ENCODE measurements at regions not wholly inside any gene's neighbourhood (a gene's known extent, or its start where the extent isn't known, plus 50 kb on each side); places are given as distances from the start of the nearest gene placed in this dataset.

- no peak for DNase-seq (ENCODE audit: low read depth, low spot score)
Observed at GRCh38 chr5:123882319-123882964, 370.5 kb downstream of the CSNK1G3 start.

GRCh38 chr5:123881759-123882244 is 369.8 kb downstream of the CSNK1G3 start:
- DNase-seq (ENCODE audit: low read depth, low spot score) = no peak

- no peak for DNase-seq (ENCODE audit: low read depth, low spot score)
Observed at GRCh38 chr5:123880875-123881274, 368.9 kb downstream of the CSNK1G3 start.

GRCh38 chr5:123879071-123879470 is 367.1 kb downstream of the CSNK1G3 start:
- DNase-seq (ENCODE audit: low read depth, low spot score) = no peak

- DNase-seq (ENCODE audit: low read depth, low spot score) = no peak
Observed at GRCh38 chr5:123876276-123876790, 364.4 kb downstream of the CSNK1G3 start.

GRCh38 chr5:123875561-123876275 is 363.7 kb downstream of the CSNK1G3 start:
- no peak for DNase-seq (ENCODE audit: low read depth, low spot score)

- no peak for DNase-seq (ENCODE audit: low read depth, low spot score)
Observed at GRCh38 chr5:123874600-123875201, 362.7 kb downstream of the CSNK1G3 start.

GRCh38 chr5:123873846-123874245 is 361.9 kb downstream of the CSNK1G3 start:
- DNase-seq (ENCODE audit: low read depth, low spot score) = no peak

GRCh38 chr5:123871373-123871772 is 359.4 kb downstream of the CSNK1G3 start:
- DNase-seq (ENCODE audit: low read depth, low spot score) = no peak

- no peak for DNase-seq (ENCODE audit: low read depth, low spot score)
Observed at GRCh38 chr5:123868881-123869280, 356.9 kb downstream of the CSNK1G3 start.

GRCh38 chr5:123868267-123868666 is 356.3 kb downstream of the CSNK1G3 start:
- no peak for DNase-seq (ENCODE audit: low read depth, low spot score)

- no peak for DNase-seq (ENCODE audit: low read depth, low spot score)
Observed at GRCh38 chr5:123865641-123866040, 353.7 kb downstream of the CSNK1G3 start.

- no peak for DNase-seq (ENCODE audit: low read depth, low spot score)
Observed at GRCh38 chr5:123864578-123864977, 352.6 kb downstream of the CSNK1G3 start.

GRCh38 chr5:123858938-123859337 is 347.0 kb downstream of the CSNK1G3 start:
- no peak for DNase-seq (ENCODE audit: low read depth, low spot score)

GRCh38 chr5:123856766-123857165 is 344.8 kb downstream of the CSNK1G3 start:
- no peak for DNase-seq (ENCODE audit: low read depth, low spot score)

- DNase-seq (ENCODE audit: low read depth, low spot score) = no peak
Observed at GRCh38 chr5:123855609-123856008, 343.6 kb downstream of the CSNK1G3 start.

- DNase-seq (ENCODE audit: low read depth, low spot score) = no peak
Observed at GRCh38 chr5:123845356-123846100, 333.6 kb downstream of the CSNK1G3 start.

- no peak for DNase-seq (ENCODE audit: low read depth, low spot score)
Observed at GRCh38 chr5:123844873-123845272, 332.9 kb downstream of the CSNK1G3 start.

- DNase-seq (ENCODE audit: low read depth, low spot score) = no peak
Observed at GRCh38 chr5:123835421-123835820, 323.4 kb downstream of the CSNK1G3 start.

GRCh38 chr5:123830575-123830974 is 318.6 kb downstream of the CSNK1G3 start:
- DNase-seq (ENCODE audit: low read depth, low spot score) = no peak

- DNase-seq (ENCODE audit: low read depth, low spot score) = no peak
Observed at GRCh38 chr5:123827811-123828210, 315.8 kb downstream of the CSNK1G3 start.

GRCh38 chr5:123819833-123820232 is 307.9 kb downstream of the CSNK1G3 start:
- DNase-seq (ENCODE audit: low read depth, low spot score) = no peak
